HepG2 (cell line): ENCODE measurements at regions not wholly inside any gene's neighbourhood (a gene's known extent, or its start where the extent isn't known, plus 50 kb on each side); places are given as distances from the start of the nearest gene placed in this dataset.

Source experiments
- ATAC-seq: fragments of 200-7000 bp; cut with Tn5 transposase; 3 replicates; pipeline ENCODE4 v1.9.1; 2020; ENCODE audit warnings: mild to moderate bottlenecking, moderate library complexity
- BruUV-seq: library from RNA; stranded (reverse); fragments of 400-500 nt; replicated peaks from 2 replicates; lab custom pipeline; 2021; lab: Mats Ljungman, UMichigan
- CTCF ChIA-PET: fragments of 300-600 bp; formaldehyde crosslinking; extraction: SDS; loops from one replicate; lab custom pipeline; 2021; ENCODE audit warnings: low total read pairs, inconsistent platforms, low intra/inter-chr PET ratio; lab: Yijun Ruan, JAX
- POLR2A ChIA-PET: fragments of 350-600 bp; sonication (Branson Sonifier 250); formaldehyde crosslinking; loops from one replicate; lab custom pipeline; 2020; ENCODE audit warnings: antibody characterized with exemption, inconsistent platforms; lab: Yijun Ruan, JAX
- DNase-seq: peaks from one replicate; pipeline ENCODE4 v3.0.0-alpha.2; 2015; ENCODE audit warnings: low spot score
- FAIRE-seq: peaks from 3 replicates; lab custom pipeline; 2011; peaks lifted over from hg19 to GRCh38; lab: Jason Lieb, UNC
- H2AFZ ChIP-seq: one replicate; pipeline ENCODE4 v1.6.1; 2011; ENCODE audit warnings: low read length, inconsistent platforms
- H3K27ac ChIP-seq: fragments of 300-600 bp; 3 replicates; pipeline ENCODE4 v1.8.0; 2011; ENCODE audit warnings: mixed run types, mild to moderate bottlenecking, mixed read lengths, low read length, inconsistent platforms; ENCODE audit not compliant: insufficient read depth; ENCODE audit errors: extremely low read length
- H3K27me3 ChIP-seq, 2 experiments: fragments of 200-600 bp in 1 of 2; 2 replicates in 1 of 2; 3 replicates in 1 of 2; pipeline versions ENCODE4 v1.6.0 to v1.8.0; 2011; ENCODE audit warnings: low read length in 2 of 2, mild to moderate bottlenecking in 2 of 2, moderate library complexity in 2 of 2, inconsistent platforms in 1 of 2; ENCODE audit not compliant: insufficient read depth in 2 of 2, control insufficient read depth in 1 of 2
- H3K36me3 ChIP-seq, 2 experiments: fragments of 200-600 bp in 1 of 2; replicated peaks in 1 of 2; 2 replicates in 1 of 2; 3 replicates in 1 of 2; pipeline versions ENCODE4 v1.5.1 to v1.8.0; 2011; ENCODE audit warnings: low read length in 2 of 2, inconsistent platforms in 1 of 2; ENCODE audit not compliant: insufficient read depth in 2 of 2, control insufficient read depth in 1 of 2
- H3K4me1 ChIP-seq: 2 replicates; pipeline ENCODE4 v1.5.1; 2012; ENCODE audit warnings: low read length, inconsistent platforms; ENCODE audit not compliant: insufficient read depth
- H3K4me2 ChIP-seq: 2 replicates; pipeline ENCODE4 v1.6.0; 2011; ENCODE audit warnings: low read depth, low read length, inconsistent platforms
- H3K4me3 ChIP-seq, 3 experiments: fragments of 200-600 bp in 1 of 3; sonication (generic), shearing (Covaris generic) in 1 of 3; replicated peaks in 1 of 3; 2 replicates each; pipeline ENCODE4 v1.5.1; 2011 to 2016; ENCODE audit warnings: low read length in 3 of 3, inconsistent platforms in 2 of 3, low read depth in 2 of 3, mild to moderate bottlenecking in 2 of 3, control low read depth in 1 of 3, mixed read lengths in 1 of 3; ENCODE audit not compliant: insufficient read depth in 1 of 3
- H3K79me2 ChIP-seq: one replicate; pipeline ENCODE4 v1.6.1; 2011; ENCODE audit warnings: low read length, inconsistent platforms; ENCODE audit not compliant: insufficient read depth
- H3K9ac ChIP-seq: 2 replicates; pipeline ENCODE4 v1.6.0; 2011; ENCODE audit warnings: mild to moderate bottlenecking, low read depth, low read length, inconsistent platforms; ENCODE audit not compliant: insufficient read depth
- H3K9me3 ChIP-seq: 2 replicates; pipeline ENCODE4 v1.5.1; 2012; ENCODE audit warnings: mild to moderate bottlenecking, low read length
- H4K20me1 ChIP-seq: 2 replicates; pipeline ENCODE4 v1.6.0; 2011; ENCODE audit warnings: inconsistent platforms, mild to moderate bottlenecking, low read length, moderate library complexity; ENCODE audit not compliant: insufficient read depth
- ADNP ChIP-seq: sonication (generic); formaldehyde crosslinking; IDR thresholded peaks from 2 replicates; pipeline ENCODE4 v1.4.0; 2020; ENCODE audit warnings: missing genetic modification reagents
- HOXA5 ChIP-seq: sonication (generic); formaldehyde crosslinking; IDR thresholded peaks from 2 replicates; pipeline ENCODE4 v1.4.0; 2020; ENCODE audit warnings: missing genetic modification reagents
- MXD1 ChIP-seq: sonication (generic); formaldehyde crosslinking; IDR thresholded peaks from 2 replicates; pipeline ENCODE4 v1.4.0; 2020; ENCODE audit warnings: mild to moderate bottlenecking, missing genetic modification reagents
- PITX1 ChIP-seq: sonication (generic); formaldehyde crosslinking; IDR thresholded peaks from 2 replicates; pipeline ENCODE4 v1.5.1; 2020; ENCODE audit warnings: mild to moderate bottlenecking, missing genetic modification reagents
- YEATS2 ChIP-seq: sonication (generic); formaldehyde crosslinking; IDR thresholded peaks from 2 replicates; pipeline ENCODE4 v1.4.0; 2020; ENCODE audit warnings: missing genetic modification reagents, borderline replicate concordance
- ZNF232 ChIP-seq: sonication (generic); formaldehyde crosslinking; IDR thresholded peaks from 2 replicates; pipeline ENCODE4 v1.4.0; 2020; ENCODE audit warnings: missing genetic modification reagents, borderline replicate concordance
- ZNF292 ChIP-seq: sonication (generic); formaldehyde crosslinking; IDR thresholded peaks from 2 replicates; pipeline ENCODE4 v1.8.1; 2022; ENCODE audit warnings: mild to moderate bottlenecking, low read depth, missing genetic modification reagents, borderline replicate concordance
- ZNF34 ChIP-seq: sonication (generic); formaldehyde crosslinking; IDR thresholded peaks from 2 replicates; pipeline ENCODE4 v1.4.0; 2020; ENCODE audit warnings: mild to moderate bottlenecking, missing genetic modification reagents, borderline replicate concordance
- WGBS: methylation state at CpG from one replicate; pipeline ENCODE4 v1.1.6; 2017; ENCODE audit warnings: low lambda C conversion rate; 5-methylcytosine and 5-hydroxymethylcytosine counted together
- in situ Hi-C: cut with HindIII; loops from 2 replicates; pipeline ENCODE4 v1.10.0; 2017; ENCODE audit warnings: low pct_unique_long_range_greater_than_20kb; ENCODE audit not compliant: extremely low pct_ligation_motif_present
- intact Hi-C: fragments of 100-400 bp; cut with micrococcal nuclease; formaldehyde crosslinking; loops from one replicate; pipeline ENCODE4 v1.10.0; 2022; ENCODE audit not compliant: unreplicated experiment
- TF ChIP-seq, protein P1 (sequence below): sonication (generic); formaldehyde crosslinking; IDR thresholded peaks from 2 replicates; pipeline ENCODE4 v1.5.0; 2020; ENCODE audit warnings: missing genetic modification reagents
- TF ChIP-seq, protein P2 (sequence below): sonication (generic); formaldehyde crosslinking; IDR thresholded peaks from 2 replicates; pipeline ENCODE4 v1.5.0; 2020; ENCODE audit warnings: missing genetic modification reagents, mild to moderate bottlenecking, borderline replicate concordance
- TF ChIP-seq, protein P3 (sequence below): IDR thresholded peaks from 2 replicates; pipeline ENCODE4 v1.4.0; 2020; ENCODE audit warnings: mild to moderate bottlenecking, missing genetic modification reagents

- TF ChIP-seq HOXA5 (no peak), ZNF232 (no peak), MXD1 (no peak), ZNF34 (no peak), PITX1 (no peak), YEATS2 (CRISPR knock-in tag) (no peak), ADNP (no peak), ZNF292 (CRISPR knock-in tag) (no peak)
- TF ChIP-seq, protein P1, sequence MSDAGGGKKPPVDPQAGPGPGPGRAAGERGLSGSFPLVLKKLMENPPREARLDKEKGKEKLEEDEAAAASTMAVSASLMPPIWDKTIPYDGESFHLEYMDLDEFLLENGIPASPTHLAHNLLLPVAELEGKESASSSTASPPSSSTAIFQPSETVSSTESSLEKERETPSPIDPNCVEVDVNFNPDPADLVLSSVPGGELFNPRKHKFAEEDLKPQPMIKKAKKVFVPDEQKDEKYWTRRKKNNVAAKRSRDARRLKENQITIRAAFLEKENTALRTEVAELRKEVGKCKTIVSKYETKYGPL (CRISPR knock-in tag): no peak
- TF ChIP-seq, protein P2, sequence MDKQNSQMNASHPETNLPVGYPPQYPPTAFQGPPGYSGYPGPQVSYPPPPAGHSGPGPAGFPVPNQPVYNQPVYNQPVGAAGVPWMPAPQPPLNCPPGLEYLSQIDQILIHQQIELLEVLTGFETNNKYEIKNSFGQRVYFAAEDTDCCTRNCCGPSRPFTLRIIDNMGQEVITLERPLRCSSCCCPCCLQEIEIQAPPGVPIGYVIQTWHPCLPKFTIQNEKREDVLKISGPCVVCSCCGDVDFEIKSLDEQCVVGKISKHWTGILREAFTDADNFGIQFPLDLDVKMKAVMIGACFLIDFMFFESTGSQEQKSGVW (CRISPR knock-in tag): no peak
- TF ChIP-seq, protein P3, sequence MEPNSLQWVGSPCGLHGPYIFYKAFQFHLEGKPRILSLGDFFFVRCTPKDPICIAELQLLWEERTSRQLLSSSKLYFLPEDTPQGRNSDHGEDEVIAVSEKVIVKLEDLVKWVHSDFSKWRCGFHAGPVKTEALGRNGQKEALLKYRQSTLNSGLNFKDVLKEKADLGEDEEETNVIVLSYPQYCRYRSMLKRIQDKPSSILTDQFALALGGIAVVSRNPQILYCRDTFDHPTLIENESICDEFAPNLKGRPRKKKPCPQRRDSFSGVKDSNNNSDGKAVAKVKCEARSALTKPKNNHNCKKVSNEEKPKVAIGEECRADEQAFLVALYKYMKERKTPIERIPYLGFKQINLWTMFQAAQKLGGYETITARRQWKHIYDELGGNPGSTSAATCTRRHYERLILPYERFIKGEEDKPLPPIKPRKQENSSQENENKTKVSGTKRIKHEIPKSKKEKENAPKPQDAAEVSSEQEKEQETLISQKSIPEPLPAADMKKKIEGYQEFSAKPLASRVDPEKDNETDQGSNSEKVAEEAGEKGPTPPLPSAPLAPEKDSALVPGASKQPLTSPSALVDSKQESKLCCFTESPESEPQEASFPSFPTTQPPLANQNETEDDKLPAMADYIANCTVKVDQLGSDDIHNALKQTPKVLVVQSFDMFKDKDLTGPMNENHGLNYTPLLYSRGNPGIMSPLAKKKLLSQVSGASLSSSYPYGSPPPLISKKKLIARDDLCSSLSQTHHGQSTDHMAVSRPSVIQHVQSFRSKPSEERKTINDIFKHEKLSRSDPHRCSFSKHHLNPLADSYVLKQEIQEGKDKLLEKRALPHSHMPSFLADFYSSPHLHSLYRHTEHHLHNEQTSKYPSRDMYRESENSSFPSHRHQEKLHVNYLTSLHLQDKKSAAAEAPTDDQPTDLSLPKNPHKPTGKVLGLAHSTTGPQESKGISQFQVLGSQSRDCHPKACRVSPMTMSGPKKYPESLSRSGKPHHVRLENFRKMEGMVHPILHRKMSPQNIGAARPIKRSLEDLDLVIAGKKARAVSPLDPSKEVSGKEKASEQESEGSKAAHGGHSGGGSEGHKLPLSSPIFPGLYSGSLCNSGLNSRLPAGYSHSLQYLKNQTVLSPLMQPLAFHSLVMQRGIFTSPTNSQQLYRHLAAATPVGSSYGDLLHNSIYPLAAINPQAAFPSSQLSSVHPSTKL (CRISPR knock-in tag): no peak
- FAIRE-seq (no peak), DNase-seq (no peak), ATAC-seq (no peak)
- no TSS peak for BruUV-seq
- POLR2A ChIA-PET: no interaction called here
- H3K27me3 ChIP-seq: no peaks in the 10 kb centered on the region
- no peaks in the 10 kb centered on the region for H3K79me2 ChIP-seq
- WGBS: 0% methylated on average over 4 of the region's 4 CpGs
- in situ Hi-C loops (no loop called here), intact Hi-C loops (no loop called here)
- H3K36me3 ChIP-seq: no peaks in the 10 kb centered on the region
- CTCF ChIA-PET: no interaction called here
- H4K20me1 ChIP-seq: no peaks in the 10 kb centered on the region
- no peak overlapping the region for H3K9ac ChIP-seq
- no peak overlapping the region for H3K4me2 ChIP-seq
- no peak overlapping the region for H2AFZ ChIP-seq
- H3K27ac ChIP-seq: no peak overlapping the region
- H3K4me3 ChIP-seq: no peak overlapping the region
- H3K4me1 ChIP-seq: no peaks in the 10 kb centered on the region
- H3K9me3 ChIP-seq: peaks cover 9% of the 10 kb centered on the region; the same call in 1 of the 2 replicates
Observed at GRCh38 chr12:40561395-40561966, 130.8 kb upstream of the CNTN1 start.
